Activated CD4-positive, alpha-beta T cell treated with anti-CD3 and anti-CD28 coated beads, Interleukin-2, amount 50 U/mL, for 24 hours (primary cell): ENCODE measurements at regions not wholly inside any gene's neighbourhood (a gene's known extent, or its start where the extent isn't known, plus 50 kb on each side); places are given as distances from the start of the nearest gene placed in this dataset.

Experiments
- DNase-seq, 2 donors: peaks; one replicate each; pipeline ENCODE4 v3.0.0-alpha.2; 2020; ENCODE audit warnings: low read depth in 1 of 2, low spot score in 1 of 2

- DNase-seq, result no peak
These were observed 51.0 kb upstream of the EGFLAM start for GRCh38 chr5:38207343-38207742.

- no peak for DNase-seq
These were observed 55.6 kb upstream of the EGFLAM start for GRCh38 chr5:38202741-38203140.

- no peak for DNase-seq
These were observed 57.3 kb upstream of the EGFLAM start for GRCh38 chr5:38200872-38201557.

GRCh38 chr5:38197118-38197517 lies 61.2 kb upstream of the EGFLAM start:
- DNase-seq, result no peak

GRCh38 chr5:38193015-38193581 lies 65.3 kb upstream of the EGFLAM start:
- peak; percentile 15 to 55 for DNase-seq

GRCh38 chr5:38191693-38192092 lies 66.7 kb upstream of the EGFLAM start:
- no peak for DNase-seq

- DNase-seq, result no peak
These were observed 68.2 kb upstream of the EGFLAM start for GRCh38 chr5:38190111-38190510.

- DNase-seq, result no peak
These were observed 69.3 kb upstream of the EGFLAM start for GRCh38 chr5:38189081-38189504.

GRCh38 chr5:38188591-38188990 lies 69.8 kb upstream of the EGFLAM start:
- no peak for DNase-seq

- no peak for DNase-seq
These were observed 70.8 kb upstream of the EGFLAM start for GRCh38 chr5:38187532-38187931.

GRCh38 chr5:38184627-38185026 lies 73.7 kb upstream of the EGFLAM start:
- no peak for DNase-seq

GRCh38 chr5:38182991-38183390 lies 75.4 kb upstream of the EGFLAM start:
- no peak for DNase-seq

- no peak for DNase-seq
These were observed 90.3 kb upstream of the EGFLAM start for GRCh38 chr5:38168029-38168428.

- DNase-seq, result no peak
These were observed 90.8 kb upstream of the EGFLAM start for GRCh38 chr5:38167562-38167996.

- no peak for DNase-seq
These were observed 91.5 kb upstream of the EGFLAM start for GRCh38 chr5:38166832-38167231.

GRCh38 chr5:38165435-38165834 lies 92.9 kb upstream of the EGFLAM start:
- no peak for DNase-seq

GRCh38 chr5:38164776-38165399 lies 93.5 kb upstream of the EGFLAM start:
- DNase-seq, result no peak

GRCh38 chr5:38163636-38164237 lies 94.6 kb upstream of the EGFLAM start:
- no peak for DNase-seq

GRCh38 chr5:38162625-38163024 lies 95.7 kb upstream of the EGFLAM start:
- DNase-seq, result no peak

- no peak for DNase-seq
These were observed 101.3 kb upstream of the EGFLAM start for GRCh38 chr5:38157024-38157423.

GRCh38 chr5:38154615-38155204 lies 103.6 kb upstream of the EGFLAM start:
- DNase-seq, result no peak

- no peak for DNase-seq
These were observed 106.5 kb upstream of the EGFLAM start for GRCh38 chr5:38151878-38152277.
